GM12878 (cell line): ENCODE measurements at regions not wholly inside any gene's neighbourhood (a gene's known extent, or its start where the extent isn't known, plus 50 kb on each side); places are given as distances from the start of the nearest gene placed in this dataset.

ENCODE experiments used
- ATAC-seq: fragments of 200-7000 bp; cut with Tn5 transposase; 3 replicates; pipeline ENCODE4 v1.9.1; 2020; ENCODE audit warnings: mild to moderate bottlenecking, moderate library complexity
- BruUV-seq: library from RNA; stranded (reverse); fragments of 400-500 nt; replicated peaks from 2 replicates; lab custom pipeline; 2021; lab: Mats Ljungman, UMichigan
- CTCF ChIA-PET: fragments of 300-600 bp; sonication (Branson Sonifier 250); formaldehyde crosslinking; extraction: SDS; loops from one replicate; lab custom pipeline; 2021; ENCODE audit warnings: inconsistent platforms; lab: Yijun Ruan, JAX
- POLR2A ChIA-PET: fragments of 350-600 bp; formaldehyde crosslinking; extraction: SDS; loops from one replicate; lab custom pipeline; 2021; ENCODE audit warnings: inconsistent platforms; lab: Charles Lee
- RAD21 ChIA-PET: fragments of 300-600 bp; sonication (Branson Sonifier 250); formaldehyde crosslinking; loops from one replicate; lab custom pipeline; 2023; ENCODE audit warnings: antibody characterized with exemption; ENCODE audit not compliant: unreplicated experiment; lab: Charles Lee
- SMC1A ChIA-PET: fragments of 300-600 bp; sonication (Branson Sonifier 250); formaldehyde crosslinking; loops from one replicate; lab custom pipeline; 2023; ENCODE audit not compliant: unreplicated experiment, uncharacterized antibody; lab: Charles Lee
- DNase-seq: peaks from one replicate; pipeline ENCODE4 v3.0.0-alpha.2; 2011; ENCODE audit warnings: low read depth, low spot score
- FAIRE-seq: peaks from 3 replicates; lab custom pipeline; 2011; peaks lifted over from hg19 to GRCh38; lab: Jason Lieb, UNC
- H2AFZ ChIP-seq: 2 replicates; pipeline ENCODE4 v1.6.0; 2011; ENCODE audit warnings: low read depth, low read length, control low read depth; ENCODE audit not compliant: control insufficient read depth
- H3K27ac ChIP-seq: 2 replicates; pipeline ENCODE4 v1.5.1; 2011; ENCODE audit warnings: control low read depth; ENCODE audit not compliant: control insufficient read depth, insufficient read depth
- H3K27me3 ChIP-seq, 2 experiments: replicated peaks in 1 of 2; 2 replicates each; pipeline versions ENCODE4 v1.6.0 to v1.6.1; 2011; ENCODE audit warnings: low read length in 1 of 2; ENCODE audit not compliant: control insufficient read depth in 2 of 2, insufficient read depth in 2 of 2
- H3K36me3 ChIP-seq, 2 experiments: 2 replicates each; pipeline ENCODE4 v1.5.1; 2011; ENCODE audit warnings: low read length in 1 of 2; ENCODE audit not compliant: control insufficient read depth in 2 of 2, insufficient read depth in 2 of 2
- H3K4me1 ChIP-seq: 2 replicates; pipeline ENCODE4 v1.6.1; 2011; ENCODE audit warnings: mild to moderate bottlenecking, low read length, moderate library complexity, mixed read lengths; ENCODE audit not compliant: control insufficient read depth, insufficient read depth
- H3K4me2 ChIP-seq: 2 replicates; pipeline ENCODE4 v1.6.0; 2011; ENCODE audit warnings: control low read depth; ENCODE audit not compliant: control insufficient read depth, insufficient read depth
- H3K4me3 ChIP-seq: fragments of 200-600 bp; sonication (generic); 2 replicates; pipeline ENCODE4 v1.5.1; 2016
- H3K79me2 ChIP-seq: 2 replicates; pipeline ENCODE4 v1.6.0; 2011; ENCODE audit warnings: low read length; ENCODE audit not compliant: control insufficient read depth, insufficient read depth
- H3K9ac ChIP-seq: 2 replicates; pipeline ENCODE4 v1.8.0; 2011; ENCODE audit warnings: low read length, control low read depth, mixed read lengths; ENCODE audit not compliant: control insufficient read depth, insufficient read depth
- H3K9me3 ChIP-seq: replicated peaks from 3 replicates; pipeline ENCODE4 v1.5.1; 2011; ENCODE audit warnings: mild to moderate bottlenecking, low read length; ENCODE audit not compliant: control insufficient read depth, insufficient read depth
- H4K20me1 ChIP-seq: 2 replicates; pipeline ENCODE4 v1.6.0; 2011; ENCODE audit not compliant: control insufficient read depth, insufficient read depth
- ATF7 ChIP-seq: fragments of 450-650 bp; IDR thresholded peaks from 2 replicates; pipeline ENCODE4 v1.6.1; 2016; ENCODE audit warnings: low read depth, mild to moderate bottlenecking
- BACH1 ChIP-seq: fragments of 450-650 bp; IDR thresholded peaks from 2 replicates; pipeline ENCODE4 v1.6.1; 2017; ENCODE audit warnings: mild to moderate bottlenecking, borderline replicate concordance
- BMI1 ChIP-seq: fragments of 450-650 bp; IDR thresholded peaks from 2 replicates; pipeline ENCODE4 v1.6.1; 2016; ENCODE audit warnings: mild to moderate bottlenecking, moderate library complexity, borderline replicate concordance
- ELK1 ChIP-seq: IDR thresholded peaks from 2 replicates; pipeline ENCODE4 v1.6.1; 2012; ENCODE audit warnings: low read depth, low read length, improper control_type of control experiment
- HDGF ChIP-seq: fragments of 450-650 bp; IDR thresholded peaks from 2 replicates; pipeline ENCODE4 v1.6.1; 2016; ENCODE audit warnings: antibody characterized with exemption
- HSF1 ChIP-seq: fragments of 150-350 bp; IDR thresholded peaks from 2 replicates; pipeline ENCODE4 v1.6.1; 2014; ENCODE audit warnings: mild to moderate bottlenecking, low read depth, low read length
- JUNB ChIP-seq: IDR thresholded peaks from 2 replicates; pipeline ENCODE4 v1.6.1; 2016; ENCODE audit warnings: antibody characterized with exemption, mild to moderate bottlenecking
- NFXL1 ChIP-seq: fragments of 450-650 bp; IDR thresholded peaks from 2 replicates; pipeline ENCODE4 v1.6.1; 2017; ENCODE audit warnings: antibody characterized with exemption, mild to moderate bottlenecking, borderline replicate concordance
- NFYA ChIP-seq: IDR thresholded peaks from 2 replicates; pipeline ENCODE4 v1.6.1; 2011; ENCODE audit warnings: low read depth, mild to moderate bottlenecking, low read length, improper control_type of control experiment, borderline replicate concordance
- SMARCA5 ChIP-seq: fragments of 450-650 bp; IDR thresholded peaks from 2 replicates; pipeline ENCODE4 v1.6.1; 2017; ENCODE audit warnings: mild to moderate bottlenecking
- TCF3 ChIP-seq: IDR thresholded peaks from 2 replicates; pipeline ENCODE4 v1.6.1; 2012; ENCODE audit warnings: low read depth, mild to moderate bottlenecking, low read length, borderline replicate concordance; ENCODE audit not compliant: insufficient read depth
- WRNIP1 ChIP-seq: IDR thresholded peaks from 2 replicates; pipeline ENCODE4 v1.6.1; 2011; ENCODE audit warnings: low read depth, low read length, improper control_type of control experiment, borderline replicate concordance
- ZBED1 ChIP-seq: IDR thresholded peaks from 2 replicates; pipeline ENCODE4 v1.6.1; 2016; ENCODE audit warnings: borderline replicate concordance
- ZNF207 ChIP-seq: fragments of 450-650 bp; IDR thresholded peaks from 2 replicates; pipeline ENCODE4 v1.6.1; 2014; ENCODE audit warnings: antibody characterized with exemption, mild to moderate bottlenecking, borderline replicate concordance
- ZNF384 ChIP-seq: IDR thresholded peaks from 2 replicates; pipeline ENCODE4 v1.6.1; 2012; ENCODE audit warnings: low read depth, mild to moderate bottlenecking, low read length, improper control_type of control experiment, borderline replicate concordance
- ZNF687 ChIP-seq: fragments of 450-650 bp; IDR thresholded peaks from 2 replicates; pipeline ENCODE4 v1.6.1; 2017; ENCODE audit warnings: mild to moderate bottlenecking, moderate library complexity
- ZZZ3 ChIP-seq: IDR thresholded peaks from 2 replicates; pipeline ENCODE4 v1.6.1; 2011; ENCODE audit warnings: low read depth; ENCODE audit not compliant: control insufficient read depth, insufficient read length
- WGBS: methylation state at CpG from one replicate; pipeline ENCODE4 v1.1.6; 2016; ENCODE audit warnings: low lambda C conversion rate; ENCODE audit not compliant: insufficient replicate concordance, insufficient coverage; ENCODE audit errors: missing lambda C conversion rate; 5-methylcytosine and 5-hydroxymethylcytosine counted together
- in situ Hi-C: fragments of 300-500 bp; cut with MboI; formaldehyde crosslinking; loops from 9 replicates; pipeline ENCODE4 v1.14.3; 2018; ENCODE audit warnings: mixed read lengths
- intact Hi-C: fragments of 100-400 bp; cut with micrococcal nuclease; formaldehyde crosslinking; loops from one replicate; pipeline ENCODE4 v1.14.2; 2022; ENCODE audit not compliant: unreplicated experiment

- no peak for TF ChIP-seq WRNIP1
- no peak for TF ChIP-seq TCF3
- TF ChIP-seq ZBED1, result no peak
- TF ChIP-seq ZNF384, result no peak
Observed at GRCh38 chr6:165805636-165806035, 142.6 kb upstream of the PDE10A start (continued).

- no peaks in the 10 kb centered on the region; a peak in 1 of 4 replicates for H3K27me3 ChIP-seq
- H3K4me2 ChIP-seq, result no peak overlapping the region
- no peak overlapping the region for H3K27ac ChIP-seq
- no peaks in the 10 kb centered on the region for H3K79me2 ChIP-seq
- no peaks in the 10 kb centered on the region for H3K36me3 ChIP-seq
- H2AFZ ChIP-seq, result no peak overlapping the region
- no peak for DNase-seq
- H3K9me3 ChIP-seq, result no peaks in the 10 kb centered on the region
- no peak for FAIRE-seq
- intact Hi-C loops, result no loop called here
- no peaks in the 10 kb centered on the region for H4K20me1 ChIP-seq
- H3K9ac ChIP-seq, result no peak overlapping the region
- H3K4me3 ChIP-seq, result no peak overlapping the region
- RAD21 ChIA-PET, result no interaction called here
- WGBS, result 56% methylated on average over 11 of the region's 39 CpGs
- BruUV-seq, result no TSS peak
- no peak for ATAC-seq
- in situ Hi-C loops, result no loop called here
- CTCF ChIA-PET, result no interaction called here
- POLR2A ChIA-PET, result no interaction called here
- H3K4me1 ChIP-seq, result no peaks in the 10 kb centered on the region
- TF ChIP-seq NFYA, result no peak
- TF ChIP-seq BACH1, result no peak
- no peak for TF ChIP-seq SMARCA5
- no peak for TF ChIP-seq NFXL1
- TF ChIP-seq ZNF207, result no peak
- no peak for TF ChIP-seq ZNF687
- no peak for TF ChIP-seq ATF7
- no peak for TF ChIP-seq ZZZ3
- TF ChIP-seq HSF1, result no peak
- no peak for TF ChIP-seq HDGF
- TF ChIP-seq JUNB, result no peak
- TF ChIP-seq BMI1, result no peak
- no peak for TF ChIP-seq ELK1
- SMC1A ChIA-PET, result no interaction called here
Observed at GRCh38 chr6:165805067-165805555, 142.1 kb upstream of the PDE10A start.
